HepG2 (cell line): ENCODE measurements at regions not wholly inside any gene's neighbourhood (a gene's known extent, or its start where the extent isn't known, plus 50 kb on each side); places are given as distances from the start of the nearest gene placed in this dataset.

Experiments
- ATAC-seq: fragments of 200-7000 bp; cut with Tn5 transposase; 3 replicates; pipeline ENCODE4 v1.9.1; 2020; ENCODE audit warnings: mild to moderate bottlenecking, moderate library complexity
- BruUV-seq: library from RNA; stranded (reverse); fragments of 400-500 nt; replicated peaks from 2 replicates; lab custom pipeline; 2021; lab: Mats Ljungman, UMichigan
- CTCF ChIA-PET: fragments of 300-600 bp; formaldehyde crosslinking; extraction: SDS; loops from one replicate; lab custom pipeline; 2021; ENCODE audit warnings: low total read pairs, inconsistent platforms, low intra/inter-chr PET ratio; lab: Yijun Ruan, JAX
- POLR2A ChIA-PET: fragments of 350-600 bp; sonication (Branson Sonifier 250); formaldehyde crosslinking; loops from one replicate; lab custom pipeline; 2020; ENCODE audit warnings: antibody characterized with exemption, inconsistent platforms; lab: Yijun Ruan, JAX
- DNase-seq: peaks from one replicate; pipeline ENCODE4 v3.0.0-alpha.2; 2015; ENCODE audit warnings: low spot score
- FAIRE-seq: peaks from 3 replicates; lab custom pipeline; 2011; peaks lifted over from hg19 to GRCh38; lab: Jason Lieb, UNC
- H2AFZ ChIP-seq: one replicate; pipeline ENCODE4 v1.6.1; 2011; ENCODE audit warnings: low read length, inconsistent platforms
- H3K27ac ChIP-seq: fragments of 300-600 bp; 3 replicates; pipeline ENCODE4 v1.8.0; 2011; ENCODE audit warnings: mixed run types, mild to moderate bottlenecking, mixed read lengths, low read length, inconsistent platforms; ENCODE audit not compliant: insufficient read depth; ENCODE audit errors: extremely low read length
- H3K27me3 ChIP-seq, 2 experiments: fragments of 200-600 bp in 1 of 2; 2 replicates in 1 of 2; 3 replicates in 1 of 2; pipeline versions ENCODE4 v1.6.0 to v1.8.0; 2011; ENCODE audit warnings: low read length in 2 of 2, mild to moderate bottlenecking in 2 of 2, moderate library complexity in 2 of 2, inconsistent platforms in 1 of 2; ENCODE audit not compliant: insufficient read depth in 2 of 2, control insufficient read depth in 1 of 2
- H3K36me3 ChIP-seq, 2 experiments: fragments of 200-600 bp in 1 of 2; replicated peaks in 1 of 2; 2 replicates in 1 of 2; 3 replicates in 1 of 2; pipeline versions ENCODE4 v1.5.1 to v1.8.0; 2011; ENCODE audit warnings: low read length in 2 of 2, inconsistent platforms in 1 of 2; ENCODE audit not compliant: insufficient read depth in 2 of 2, control insufficient read depth in 1 of 2
- H3K4me1 ChIP-seq: 2 replicates; pipeline ENCODE4 v1.5.1; 2012; ENCODE audit warnings: low read length, inconsistent platforms; ENCODE audit not compliant: insufficient read depth
- H3K4me2 ChIP-seq: 2 replicates; pipeline ENCODE4 v1.6.0; 2011; ENCODE audit warnings: low read depth, low read length, inconsistent platforms
- H3K4me3 ChIP-seq, 3 experiments: fragments of 200-600 bp in 1 of 3; sonication (generic), shearing (Covaris generic) in 1 of 3; replicated peaks in 1 of 3; 2 replicates each; pipeline ENCODE4 v1.5.1; 2011 to 2016; ENCODE audit warnings: low read length in 3 of 3, inconsistent platforms in 2 of 3, low read depth in 2 of 3, mild to moderate bottlenecking in 2 of 3, control low read depth in 1 of 3, mixed read lengths in 1 of 3; ENCODE audit not compliant: insufficient read depth in 1 of 3
- H3K79me2 ChIP-seq: one replicate; pipeline ENCODE4 v1.6.1; 2011; ENCODE audit warnings: low read length, inconsistent platforms; ENCODE audit not compliant: insufficient read depth
- H3K9ac ChIP-seq: 2 replicates; pipeline ENCODE4 v1.6.0; 2011; ENCODE audit warnings: mild to moderate bottlenecking, low read depth, low read length, inconsistent platforms; ENCODE audit not compliant: insufficient read depth
- H3K9me3 ChIP-seq: 2 replicates; pipeline ENCODE4 v1.5.1; 2012; ENCODE audit warnings: mild to moderate bottlenecking, low read length
- H4K20me1 ChIP-seq: 2 replicates; pipeline ENCODE4 v1.6.0; 2011; ENCODE audit warnings: inconsistent platforms, mild to moderate bottlenecking, low read length, moderate library complexity; ENCODE audit not compliant: insufficient read depth
- CBX1 ChIP-seq: IDR thresholded peaks from one replicate; pipeline ENCODE4 v1.6.1; 2016; ENCODE audit warnings: antibody characterized with exemption, low read depth
- HNRNPH1 ChIP-seq: fragments of 200-400 bp; formaldehyde crosslinking; optimal IDR thresholded peaks from 2 replicates; pipeline ENCODE3; 2017; ENCODE audit warnings: mild to moderate bottlenecking, low read depth, low read length
- KLF12 ChIP-seq: sonication (generic); formaldehyde crosslinking; IDR thresholded peaks from 2 replicates; pipeline ENCODE4 v1.4.0; 2020; ENCODE audit warnings: missing genetic modification reagents, borderline replicate concordance
- MIER3 ChIP-seq: IDR thresholded peaks from 2 replicates; pipeline ENCODE4 v1.6.1; 2016; ENCODE audit warnings: missing compliant biosample characterization, borderline replicate concordance
- TEAD2 ChIP-seq: sonication (generic); formaldehyde crosslinking; IDR thresholded peaks from 2 replicates; pipeline ENCODE4 v1.9.0; 2021; ENCODE audit warnings: missing genetic modification reagents
- ZNF432 ChIP-seq: sonication (generic); formaldehyde crosslinking; IDR thresholded peaks from 2 replicates; pipeline ENCODE4 v1.5.0; 2020; ENCODE audit warnings: missing genetic modification reagents, mild to moderate bottlenecking, borderline replicate concordance
- ZNF766 ChIP-seq: sonication (generic); formaldehyde crosslinking; IDR thresholded peaks from 2 replicates; pipeline ENCODE4 v1.5.0; 2020; ENCODE audit warnings: missing genetic modification reagents, borderline replicate concordance
- WGBS: methylation state at CpG from one replicate; pipeline ENCODE4 v1.1.6; 2017; ENCODE audit warnings: low lambda C conversion rate; 5-methylcytosine and 5-hydroxymethylcytosine counted together
- in situ Hi-C: cut with HindIII; loops from 2 replicates; pipeline ENCODE4 v1.10.0; 2017; ENCODE audit warnings: low pct_unique_long_range_greater_than_20kb; ENCODE audit not compliant: extremely low pct_ligation_motif_present
- intact Hi-C: fragments of 100-400 bp; cut with micrococcal nuclease; formaldehyde crosslinking; loops from one replicate; pipeline ENCODE4 v1.10.0; 2022; ENCODE audit not compliant: unreplicated experiment
- TF ChIP-seq, protein P1 (sequence below): sonication (generic); formaldehyde crosslinking; IDR thresholded peaks from 2 replicates; pipeline ENCODE4 v1.4.0; 2020; ENCODE audit warnings: missing genetic modification reagents, borderline replicate concordance
- TF ChIP-seq, protein P2 (sequence below): sonication (generic); formaldehyde crosslinking; IDR thresholded peaks from 2 replicates; pipeline ENCODE4 v1.5.1; 2020; ENCODE audit warnings: mild to moderate bottlenecking, missing genetic modification reagents

DNA sequence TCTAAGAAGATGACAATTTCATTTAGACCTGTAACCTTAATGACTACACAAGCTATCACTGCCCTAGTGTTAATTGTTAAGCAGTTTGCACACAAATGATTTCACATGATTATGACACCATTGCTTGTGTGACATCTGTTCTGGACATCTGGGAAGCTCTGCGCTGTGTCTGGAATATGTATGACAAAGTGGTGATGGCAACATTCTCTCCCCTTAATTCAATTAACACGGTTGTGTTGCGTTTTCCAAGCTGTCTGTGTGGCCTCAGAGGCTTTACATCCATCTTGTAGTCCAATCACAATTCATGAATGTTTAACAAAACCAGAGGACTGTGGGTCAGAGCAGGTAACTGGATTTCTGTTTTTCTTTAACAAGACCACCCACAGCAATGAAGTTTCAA, 204.4 kb downstream of the COG6 start:
- Histone ChIP-seq H3K79me2 (no peaks in the 10 kb centered on the region), H3K9ac (no peak overlapping the region), H3K4me1 (no peaks in the 10 kb centered on the region), H3K27me3 (peaks cover 0 to 1% of the 10 kb centered on the region in 2 experiments; a peak in 2 of 5 replicates), H4K20me1 (no peaks in the 10 kb centered on the region), H3K9me3 (no peaks in the 10 kb centered on the region), H3K27ac (no peak overlapping the region), H3K36me3 (no peaks in the 10 kb centered on the region), H3K4me2 (no peak overlapping the region), H2AFZ (no peak overlapping the region), H3K4me3 (no peak overlapping the region)
- intact Hi-C loops = no loop called here
- CTCF ChIA-PET = no interaction called here
- in situ Hi-C loops = no loop called here
- no peak for TF ChIP-seq HNRNPH1
- no peak for TF ChIP-seq KLF12 (CRISPR knock-in tag)
- no peak for TF ChIP-seq ZNF432
- no peak for DNase-seq
- ATAC-seq = no peak
- 0% methylated on average over 3 of the region's 3 CpGs for whole genome bisulfite sequencing
- no peak for FAIRE-seq
- POLR2A ChIA-PET = no interaction called here
- BruUV-seq = no TSS peak

DNA sequence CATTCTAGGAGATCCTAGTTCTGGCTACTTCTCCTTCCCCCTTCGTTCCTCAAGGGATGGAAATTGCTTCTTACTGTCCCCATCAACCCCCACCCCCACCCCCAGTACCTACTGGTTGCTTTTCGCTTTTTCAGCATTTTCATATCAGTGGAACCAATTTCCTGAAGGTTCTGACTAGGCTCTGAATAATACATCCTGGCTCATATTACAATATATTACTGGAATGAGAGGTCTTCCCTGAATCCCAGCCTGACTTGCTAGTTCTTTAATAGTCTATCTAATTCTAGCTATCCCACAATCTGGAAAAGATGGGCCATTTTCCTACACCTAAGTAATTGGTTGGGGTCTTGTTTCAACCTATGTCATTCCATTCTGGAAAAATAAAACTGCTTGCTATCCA, 207.4 kb downstream of the COG6 start:
- H3K4me3 ChIP-seq = no peak overlapping the region
- no peak for FAIRE-seq

More for the DNA sequence above, 207.4 kb downstream of the COG6 start:
- Histone ChIP-seq H3K9ac (no peak overlapping the region), H4K20me1 (no peaks in the 10 kb centered on the region), H3K27ac (no peak overlapping the region)
- WGBS = 2% methylated on average over 2 of the region's 2 CpGs
- CTCF ChIA-PET = no interaction called here
- TF ChIP-seq MIER3 (no peak), TEAD2 (CRISPR knock-in tag) (no peak), ZNF766 (CRISPR knock-in tag) (no peak), CBX1 (no peak)
- TF ChIP-seq, protein P1, sequence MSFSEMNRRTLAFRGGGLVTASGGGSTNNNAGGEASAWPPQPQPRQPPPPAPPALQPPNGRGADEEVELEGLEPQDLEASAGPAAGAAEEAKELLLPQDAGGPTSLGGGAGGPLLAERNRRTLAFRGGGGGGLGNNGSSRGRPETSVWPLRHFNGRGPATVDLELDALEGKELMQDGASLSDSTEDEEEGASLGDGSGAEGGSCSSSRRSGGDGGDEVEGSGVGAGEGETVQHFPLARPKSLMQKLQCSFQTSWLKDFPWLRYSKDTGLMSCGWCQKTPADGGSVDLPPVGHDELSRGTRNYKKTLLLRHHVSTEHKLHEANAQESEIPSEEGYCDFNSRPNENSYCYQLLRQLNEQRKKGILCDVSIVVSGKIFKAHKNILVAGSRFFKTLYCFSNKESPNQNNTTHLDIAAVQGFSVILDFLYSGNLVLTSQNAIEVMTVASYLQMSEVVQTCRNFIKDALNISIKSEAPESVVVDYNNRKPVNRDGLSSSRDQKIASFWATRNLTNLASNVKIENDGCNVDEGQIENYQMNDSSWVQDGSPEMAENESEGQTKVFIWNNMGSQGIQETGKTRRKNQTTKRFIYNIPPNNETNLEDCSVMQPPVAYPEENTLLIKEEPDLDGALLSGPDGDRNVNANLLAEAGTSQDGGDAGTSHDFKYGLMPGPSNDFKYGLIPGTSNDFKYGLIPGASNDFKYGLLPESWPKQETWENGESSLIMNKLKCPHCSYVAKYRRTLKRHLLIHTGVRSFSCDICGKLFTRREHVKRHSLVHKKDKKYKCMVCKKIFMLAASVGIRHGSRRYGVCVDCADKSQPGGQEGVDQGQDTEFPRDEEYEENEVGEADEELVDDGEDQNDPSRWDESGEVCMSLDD (CRISPR knock-in tag) = no peak
- TF ChIP-seq, protein P2, sequence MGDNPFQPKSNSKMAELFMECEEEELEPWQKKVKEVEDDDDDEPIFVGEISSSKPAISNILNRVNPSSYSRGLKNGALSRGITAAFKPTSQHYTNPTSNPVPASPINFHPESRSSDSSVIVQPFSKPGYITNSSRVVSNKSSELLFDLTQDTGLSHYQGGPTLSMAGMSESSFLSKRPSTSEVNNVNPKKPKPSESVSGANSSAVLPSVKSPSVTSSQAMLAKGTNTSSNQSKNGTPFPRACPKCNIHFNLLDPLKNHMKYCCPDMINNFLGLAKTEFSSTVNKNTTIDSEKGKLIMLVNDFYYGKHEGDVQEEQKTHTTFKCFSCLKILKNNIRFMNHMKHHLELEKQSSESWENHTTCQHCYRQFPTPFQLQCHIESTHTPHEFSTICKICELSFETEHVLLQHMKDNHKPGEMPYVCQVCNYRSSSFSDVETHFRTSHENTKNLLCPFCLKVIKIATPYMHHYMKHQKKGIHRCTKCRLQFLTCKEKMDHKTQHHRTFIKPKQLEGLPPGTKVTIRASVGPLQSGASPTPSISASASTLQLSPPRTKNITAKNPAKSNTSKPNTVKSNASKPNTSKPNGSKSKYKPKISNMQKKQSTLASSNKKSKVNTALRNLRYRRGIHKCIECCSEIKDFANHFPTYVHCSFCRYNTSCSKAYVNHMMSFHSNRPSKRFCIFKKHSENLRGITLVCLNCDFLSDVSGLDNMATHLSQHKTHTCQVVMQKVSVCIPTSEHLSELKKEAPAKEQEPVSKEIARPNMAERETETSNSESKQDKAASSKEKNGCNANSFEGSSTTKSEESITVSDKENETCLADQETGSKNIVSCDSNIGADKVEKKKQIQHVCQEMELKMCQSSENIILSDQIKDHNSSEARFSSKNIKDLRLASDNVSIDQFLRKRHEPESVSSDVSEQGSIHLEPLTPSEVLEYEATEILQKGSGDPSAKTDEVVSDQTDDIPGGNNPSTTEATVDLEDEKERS = no peak
- TF ChIP-seq, all 625 proteins: peak for 0
- no peak overlapping the region for H3K4me2 ChIP-seq
- intact Hi-C loops (no loop called here), in situ Hi-C loops (no loop called here)
- DNase-seq (no peak), ATAC-seq (no peak)
- no TSS peak for BruUV-seq
- H3K9me3 ChIP-seq = no peaks in the 10 kb centered on the region
- no peaks in the 10 kb centered on the region for H3K79me2 ChIP-seq
- H3K27me3 ChIP-seq = peaks cover 0 to 1% of the 10 kb centered on the region in 2 experiments; a peak in 2 of 5 replicates
- POLR2A ChIA-PET = no interaction called here
- H3K36me3 ChIP-seq = no peaks in the 10 kb centered on the region
- no peaks in the 10 kb centered on the region for H3K4me1 ChIP-seq
- H2AFZ ChIP-seq = no peak overlapping the region
